B cell (primary cell): ENCODE measurements at regions not wholly inside any gene's neighbourhood (a gene's known extent, or its start where the extent isn't known, plus 50 kb on each side); places are given as distances from the start of the nearest gene placed in this dataset.

Experiments used
- ATAC-seq: fragments of 200-7000 bp; cut with Tn5 transposase; one replicate; pipeline ENCODE4 v1.10.0; 2021; ENCODE audit warnings: low read depth, mild to moderate bottlenecking, moderate number of reproducible peaks, moderate library complexity
- CTCF ChIA-PET: fragments of 350-600 bp; sonication (Branson Sonifier 250); formaldehyde crosslinking; loops from one replicate; lab custom pipeline; 2021; ENCODE audit warnings: antibody characterized with exemption, inconsistent platforms; lab: Charles Lee
- POLR2A ChIA-PET: fragments of 350-600 bp; sonication (Branson Sonifier 250); formaldehyde crosslinking; loops from one replicate; lab custom pipeline; 2021; ENCODE audit warnings: antibody characterized with exemption; lab: Charles Lee
- DNase-seq: peaks from one replicate; pipeline ENCODE4 v3.0.0; 2013
- H2AFZ ChIP-seq: 2 replicates; pipeline ENCODE4 v1.6.1; 2012; ENCODE audit warnings: mild to moderate bottlenecking, low read depth, low read length; ENCODE audit not compliant: insufficient read depth, poor library complexity, severe bottlenecking
- H3K27ac ChIP-seq, 2 donors: 1 replicate in 1 of 2; 2 replicates in 1 of 2; pipeline ENCODE4 v1.5.1; 2012 to 2013; ENCODE audit warnings: low read length in 2 of 2, mild to moderate bottlenecking in 2 of 2, moderate library complexity in 1 of 2
- H3K27me3 ChIP-seq, 4 experiments: fragments of 200-600 bp in 1 of 4; sonication (generic) in 1 of 4; replicated peaks in 1 of 4; 1 replicate in 2 of 4; 2 replicates in 2 of 4; pipeline versions ENCODE4 v1.6.1 to v1.7.0; 2013 to 2016; ENCODE audit warnings: low read length in 3 of 4, mild to moderate bottlenecking in 2 of 4, mixed read lengths in 1 of 4, moderate library complexity in 1 of 4; ENCODE audit not compliant: insufficient read depth in 4 of 4, control insufficient read depth in 3 of 4; ENCODE audit errors: control extremely low read depth in 1 of 4
- H3K36me3 ChIP-seq, 2 experiments: replicated peaks in 1 of 2; 1 replicate in 1 of 2; 2 replicates in 1 of 2; pipeline versions ENCODE4 v1.6.1 to v1.7.1; 2013; ENCODE audit warnings: low read length in 1 of 2; ENCODE audit not compliant: insufficient read depth in 2 of 2, control insufficient read depth in 1 of 2; ENCODE audit errors: control extremely low read depth in 1 of 2, extremely low read depth in 1 of 2
- H3K4me1 ChIP-seq, 2 donors: fragments of 200-600 bp in 1 of 2; sonication (generic) in 1 of 2; 1 replicate in 1 of 2; 2 replicates in 1 of 2; pipeline versions ENCODE4 v1.5.1 to v1.6.1; 2013 to 2017; ENCODE audit warnings: low read length in 2 of 2; ENCODE audit not compliant: control insufficient read depth in 2 of 2, insufficient read depth in 2 of 2
- H3K4me2 ChIP-seq: replicated peaks from 2 replicates; pipeline ENCODE3; 2012; ENCODE audit warnings: mild to moderate bottlenecking, low read depth, low read length; ENCODE audit not compliant: poor library complexity, severe bottlenecking
- H3K4me3 ChIP-seq, 5 experiments: fragments of 200-600 bp in 1 of 5; sonication (generic) in 1 of 5; 1 replicate in 3 of 5; 2 replicates in 2 of 5; pipeline versions ENCODE4 v1.5.1 to v1.7.0; 2011 to 2016; ENCODE audit warnings: low read length in 4 of 5, mild to moderate bottlenecking in 4 of 5, low read depth in 2 of 5, control low read depth in 1 of 5, moderate library complexity in 1 of 5; ENCODE audit not compliant: insufficient read depth in 1 of 5; ENCODE audit errors: control extremely low read depth in 1 of 5, extremely low read depth in 1 of 5
- H3K79me2 ChIP-seq: fragments of 200-600 bp; sonication (generic); one replicate; pipeline ENCODE4 v1.6.0; 2016; ENCODE audit warnings: low read length; ENCODE audit not compliant: control insufficient read depth, insufficient read depth
- H3K9ac ChIP-seq: fragments of 200-600 bp; sonication (generic); 2 replicates; pipeline ENCODE4 v1.6.1; 2017; ENCODE audit warnings: mild to moderate bottlenecking, low read length, moderate library complexity
- H3K9me3 ChIP-seq, 3 donors: one replicate each; pipeline versions ENCODE4 v1.6.1 to v1.7.1; 2013; ENCODE audit warnings: low read length in 2 of 3; ENCODE audit not compliant: control insufficient read depth in 2 of 3, insufficient read depth in 1 of 3; ENCODE audit errors: control extremely low read depth in 1 of 3
- H4K20me1 ChIP-seq: 2 replicates; pipeline ENCODE4 v1.6.0; 2012; ENCODE audit warnings: mild to moderate bottlenecking, low read length; ENCODE audit not compliant: insufficient read depth, control insufficient read depth, poor library complexity, severe bottlenecking
- H3K27ac Mint-ChIP-seq: one replicate; pipeline ENCODE4 v1.8.0; 2021; ENCODE audit warnings: mixed read lengths
- H3K27me3 Mint-ChIP-seq: one replicate; pipeline ENCODE4 v1.8.0; 2021; ENCODE audit warnings: mixed read lengths
- H3K4me1 Mint-ChIP-seq: one replicate; pipeline ENCODE4 v1.8.0; 2021; ENCODE audit warnings: mixed read lengths
- H3K4me3 Mint-ChIP-seq: one replicate; pipeline ENCODE4 v1.8.0; 2021; ENCODE audit warnings: mixed read lengths
- H3K9me3 Mint-ChIP-seq: one replicate; pipeline ENCODE4 v1.8.0; 2022; ENCODE audit warnings: mixed read lengths; ENCODE audit not compliant: insufficient read depth
- EZH2 ChIP-seq: IDR thresholded peaks from 2 replicates; pipeline ENCODE4 v1.6.1; 2012; ENCODE audit warnings: borderline replicate concordance, low read depth, mild to moderate bottlenecking, moderate library complexity, low read length; ENCODE audit not compliant: insufficient read depth, poor library complexity, severe bottlenecking
- WGBS: methylation state at CpG from one replicate; pipeline ENCODE4 v1.1.5; 2013; ENCODE audit warnings: missing lambda C conversion rate; ENCODE audit not compliant: insufficient coverage; 5-methylcytosine and 5-hydroxymethylcytosine counted together
- intact Hi-C: fragments of 100-400 bp; cut with micrococcal nuclease; formaldehyde crosslinking; loops from one replicate; pipeline ENCODE4 v1.10.0; 2022
- TF ChIP-seq, protein P1 (sequence below): fragments of 200-600 bp; IDR thresholded peaks from one replicate; pipeline ENCODE4 v1.8.0; 2022; ENCODE audit warnings: antibody characterized with exemption, mild to moderate bottlenecking

DNA sequence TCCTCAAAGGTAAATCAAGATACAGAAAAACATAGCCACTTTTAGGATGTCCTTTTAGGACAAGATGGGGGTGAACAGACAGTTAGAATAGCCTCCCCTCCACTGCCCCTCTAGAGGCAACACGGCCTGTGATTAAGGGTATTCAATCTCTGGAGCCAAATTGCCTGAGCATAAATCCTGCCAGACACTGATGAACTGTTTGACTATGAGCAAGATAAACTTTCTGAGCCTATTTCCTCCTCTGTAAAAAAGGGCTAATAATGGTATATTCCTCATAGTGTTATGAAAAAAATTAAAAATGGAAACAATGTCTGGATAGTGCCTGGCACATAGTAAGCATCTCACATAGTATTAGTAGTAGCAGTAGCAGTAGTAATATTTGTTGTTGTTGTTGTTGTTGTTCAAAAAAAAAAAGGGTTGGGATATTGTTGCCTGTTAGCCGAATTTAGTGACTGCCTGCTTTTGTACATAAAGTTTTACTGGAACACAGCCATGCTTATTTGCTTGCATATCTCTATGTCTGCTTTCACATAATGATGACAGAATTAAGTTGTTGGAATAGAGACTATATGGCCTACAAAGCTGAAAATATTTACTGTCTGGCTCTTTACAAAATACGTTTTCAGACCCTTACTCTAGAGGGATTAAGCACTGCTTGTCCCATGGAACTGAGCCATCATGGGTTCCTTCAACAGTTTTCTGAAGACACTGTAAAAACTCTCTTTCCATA lies 536.3 kb downstream of the TLE4 start:
- CTCF ChIA-PET = no interaction called here

DNA sequence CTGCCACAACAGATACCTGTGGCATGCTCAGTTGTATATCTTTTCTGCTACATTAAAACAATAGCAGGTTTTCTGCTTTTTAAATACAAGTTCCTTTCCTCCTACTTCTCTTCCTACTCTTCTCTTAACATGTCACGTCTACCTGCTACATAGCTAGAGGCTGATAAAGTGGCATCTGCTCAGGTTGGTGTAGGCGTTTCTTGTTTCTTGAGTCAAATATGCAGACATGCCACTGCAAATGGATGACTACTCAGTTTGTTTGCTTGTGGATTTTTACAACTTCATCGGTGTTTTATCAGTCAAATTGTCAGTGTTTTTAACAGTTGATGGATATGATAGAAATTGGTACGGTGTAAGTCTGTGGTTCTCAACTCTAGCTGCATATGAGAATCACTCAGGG lies 525.7 kb downstream of the TLE4 start:
- ATAC-seq = no peak
- H3K4me1 ChIP-seq = no peaks in the 10 kb centered on the region
- H3K79me2 ChIP-seq = no peaks in the 10 kb centered on the region
- ChIA-PET CTCF (no interaction called here), POLR2A (no interaction called here)
- WGBS = 97% methylated on average over 3 of the region's 4 CpGs
- H2AFZ ChIP-seq = no peak overlapping the region
- no peaks in the 10 kb centered on the region for H3K36me3 ChIP-seq
- Mint-ChIP-seq H3K4me1 (peaks cover 7% of the 10 kb centered on the region), H3K4me3 (no peak overlapping the region), H3K27ac (no peak overlapping the region), H3K9me3 (no peaks in the 10 kb centered on the region), H3K27me3 (no peaks in the 10 kb centered on the region)
- no peaks in the 10 kb centered on the region for H3K27me3 ChIP-seq
- no peaks in the 10 kb centered on the region for H4K20me1 ChIP-seq
- TF ChIP-seq, protein P1, sequence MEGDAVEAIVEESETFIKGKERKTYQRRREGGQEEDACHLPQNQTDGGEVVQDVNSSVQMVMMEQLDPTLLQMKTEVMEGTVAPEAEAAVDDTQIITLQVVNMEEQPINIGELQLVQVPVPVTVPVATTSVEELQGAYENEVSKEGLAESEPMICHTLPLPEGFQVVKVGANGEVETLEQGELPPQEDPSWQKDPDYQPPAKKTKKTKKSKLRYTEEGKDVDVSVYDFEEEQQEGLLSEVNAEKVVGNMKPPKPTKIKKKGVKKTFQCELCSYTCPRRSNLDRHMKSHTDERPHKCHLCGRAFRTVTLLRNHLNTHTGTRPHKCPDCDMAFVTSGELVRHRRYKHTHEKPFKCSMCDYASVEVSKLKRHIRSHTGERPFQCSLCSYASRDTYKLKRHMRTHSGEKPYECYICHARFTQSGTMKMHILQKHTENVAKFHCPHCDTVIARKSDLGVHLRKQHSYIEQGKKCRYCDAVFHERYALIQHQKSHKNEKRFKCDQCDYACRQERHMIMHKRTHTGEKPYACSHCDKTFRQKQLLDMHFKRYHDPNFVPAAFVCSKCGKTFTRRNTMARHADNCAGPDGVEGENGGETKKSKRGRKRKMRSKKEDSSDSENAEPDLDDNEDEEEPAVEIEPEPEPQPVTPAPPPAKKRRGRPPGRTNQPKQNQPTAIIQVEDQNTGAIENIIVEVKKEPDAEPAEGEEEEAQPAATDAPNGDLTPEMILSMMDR = no peak
- TF ChIP-seq EZH2 = no peak
- intact Hi-C loops = no loop called here
- H3K27ac ChIP-seq = no peak overlapping the region
- H3K4me3 ChIP-seq = no peak overlapping the region
- H3K9me3 ChIP-seq = peaks cover 0 to 2% (median 0%) of the 10 kb centered on the region in 3 donors
- no peak for DNase-seq
- no peak overlapping the region for H3K4me2 ChIP-seq
- no peak overlapping the region for H3K9ac ChIP-seq

More for the DNA sequence above, 536.3 kb downstream of the TLE4 start:
- Histone ChIP-seq H4K20me1 (no peaks in the 10 kb centered on the region), H3K9ac (no peak overlapping the region), H3K27ac (no peak overlapping the region), H3K4me3 (no peak overlapping the region), H3K79me2 (no peaks in the 10 kb centered on the region), H3K27me3 (no peaks in the 10 kb centered on the region), H2AFZ (no peak overlapping the region), H3K9me3 (no peaks in the 10 kb centered on the region), H3K36me3 (no peaks in the 10 kb centered on the region), H3K4me2 (no peak overlapping the region), H3K4me1 (peaks cover 3 to 10% of the 10 kb centered on the region in 2 donors)
- DNase-seq = no peak
- Mint-ChIP-seq H3K9me3 (peaks cover 5% of the 10 kb centered on the region), H3K4me1 (peaks cover 11% of the 10 kb centered on the region), H3K4me3 (no peak overlapping the region), H3K27me3 (no peaks in the 10 kb centered on the region), H3K27ac (no peak overlapping the region)
- intact Hi-C loops = no loop called here
- TF ChIP-seq, protein P1 = no peak
- no peak for TF ChIP-seq EZH2
- WGBS = no CpG with 5 or more reads among the region's 3 CpGs
- no peak for ATAC-seq
- POLR2A ChIA-PET = no interaction called here
